HL-60 (cell line): ENCODE measurements at regions not wholly inside any gene's neighbourhood (a gene's known extent, or its start where the extent isn't known, plus 50 kb on each side); places are given as distances from the start of the nearest gene placed in this dataset.

Experiments
- SPI1 ChIP-seq: IDR thresholded peaks from 2 replicates; pipeline ENCODE4 v1.6.1; 2012; ENCODE audit warnings: low read depth, mild to moderate bottlenecking, borderline replicate concordance
- TF ChIP-seq, protein P1 (sequence below): IDR thresholded peaks from one replicate; pipeline ENCODE4 v1.5.1; 2011; ENCODE audit warnings: low read length, control low read depth, inconsistent platforms; ENCODE audit not compliant: insufficient read depth

DNA sequence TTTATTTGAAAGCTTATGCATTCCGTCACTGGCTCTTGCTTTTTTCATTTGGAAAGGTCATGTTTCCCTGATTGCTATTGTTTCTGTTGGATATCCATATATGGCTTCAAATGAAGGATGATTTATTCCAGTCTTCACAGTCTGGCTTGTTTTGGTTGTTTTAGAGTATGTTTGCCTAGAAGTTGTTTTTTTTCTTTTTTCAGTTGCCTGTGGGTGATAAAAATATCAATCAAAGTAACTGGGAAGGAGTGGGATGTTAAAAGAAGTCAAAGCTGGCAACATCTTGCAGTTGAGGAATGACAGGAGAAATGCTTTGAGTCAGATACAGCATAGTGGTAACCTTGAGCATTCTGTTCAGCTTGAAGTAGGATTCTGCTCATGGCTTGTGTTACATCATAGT lies 610.5 kb downstream of the PLOD2 start:
- no peak for TF ChIP-seq SPI1
- TF ChIP-seq, protein P1, sequence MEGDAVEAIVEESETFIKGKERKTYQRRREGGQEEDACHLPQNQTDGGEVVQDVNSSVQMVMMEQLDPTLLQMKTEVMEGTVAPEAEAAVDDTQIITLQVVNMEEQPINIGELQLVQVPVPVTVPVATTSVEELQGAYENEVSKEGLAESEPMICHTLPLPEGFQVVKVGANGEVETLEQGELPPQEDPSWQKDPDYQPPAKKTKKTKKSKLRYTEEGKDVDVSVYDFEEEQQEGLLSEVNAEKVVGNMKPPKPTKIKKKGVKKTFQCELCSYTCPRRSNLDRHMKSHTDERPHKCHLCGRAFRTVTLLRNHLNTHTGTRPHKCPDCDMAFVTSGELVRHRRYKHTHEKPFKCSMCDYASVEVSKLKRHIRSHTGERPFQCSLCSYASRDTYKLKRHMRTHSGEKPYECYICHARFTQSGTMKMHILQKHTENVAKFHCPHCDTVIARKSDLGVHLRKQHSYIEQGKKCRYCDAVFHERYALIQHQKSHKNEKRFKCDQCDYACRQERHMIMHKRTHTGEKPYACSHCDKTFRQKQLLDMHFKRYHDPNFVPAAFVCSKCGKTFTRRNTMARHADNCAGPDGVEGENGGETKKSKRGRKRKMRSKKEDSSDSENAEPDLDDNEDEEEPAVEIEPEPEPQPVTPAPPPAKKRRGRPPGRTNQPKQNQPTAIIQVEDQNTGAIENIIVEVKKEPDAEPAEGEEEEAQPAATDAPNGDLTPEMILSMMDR: no peak
